Coronary artery (tissue), 2 donors: ENCODE measurements at regions not wholly inside any gene's neighbourhood (a gene's known extent, or its start where the extent isn't known, plus 50 kb on each side); places are given as distances from the start of the nearest gene placed in this dataset.

Experiments used
- DNase-seq: peaks from one replicate; pipeline ENCODE4 v3.0.0-alpha.2; 2017; ENCODE audit warnings: low spot score
- H3K27ac ChIP-seq, 2 donors: fragments of 200-600 bp; sonication (generic); one replicate each; pipeline ENCODE4 v1.5.1; 2016 to 2019
- H3K4me3 ChIP-seq: fragments of 200-600 bp; sonication (generic); 2 replicates; pipeline ENCODE4 v1.5.1; 2016; ENCODE audit warnings: mild to moderate bottlenecking, moderate library complexity
- TF ChIP-seq, protein P1 (sequence below): fragments of 200-600 bp; sonication (generic); IDR thresholded peaks from one replicate; pipeline ENCODE4 v1.5.1; 2019; ENCODE audit warnings: antibody characterized with exemption

DNA sequence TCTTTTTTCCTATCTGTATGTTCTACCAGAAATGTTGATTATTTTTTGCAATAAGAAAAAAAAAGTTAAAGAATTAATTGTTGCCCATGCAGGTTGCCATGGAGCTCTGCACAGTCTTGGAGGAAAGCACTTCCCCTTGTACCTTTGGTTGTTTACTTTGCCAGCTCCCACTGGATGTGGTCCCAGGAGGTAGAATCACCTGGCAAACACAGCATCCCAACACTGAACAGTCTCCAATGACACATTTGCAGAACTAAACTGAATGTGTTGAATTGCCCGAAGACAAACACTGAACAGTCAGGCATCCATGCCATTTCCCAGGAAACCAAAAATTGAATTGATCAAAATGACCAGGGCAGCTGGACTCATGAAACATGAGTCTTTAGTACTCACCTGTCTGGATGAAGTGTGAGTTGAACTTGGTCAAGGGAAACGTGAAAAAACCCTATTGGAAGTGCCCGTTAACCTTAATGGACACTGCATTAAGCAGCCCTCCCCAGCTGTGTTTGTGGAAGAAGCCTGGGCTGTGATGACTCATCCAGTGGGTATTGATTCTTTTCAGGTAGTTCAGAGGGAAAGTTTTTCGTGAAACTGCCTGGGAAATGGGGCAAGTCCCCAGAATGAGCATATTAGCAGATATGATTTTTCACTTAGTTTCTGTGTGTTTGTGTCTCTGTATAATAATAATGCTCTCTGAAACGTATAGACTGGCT lies 284.7 kb upstream of the STT3B start:
- no peak for DNase-seq
- TF ChIP-seq, protein P1, sequence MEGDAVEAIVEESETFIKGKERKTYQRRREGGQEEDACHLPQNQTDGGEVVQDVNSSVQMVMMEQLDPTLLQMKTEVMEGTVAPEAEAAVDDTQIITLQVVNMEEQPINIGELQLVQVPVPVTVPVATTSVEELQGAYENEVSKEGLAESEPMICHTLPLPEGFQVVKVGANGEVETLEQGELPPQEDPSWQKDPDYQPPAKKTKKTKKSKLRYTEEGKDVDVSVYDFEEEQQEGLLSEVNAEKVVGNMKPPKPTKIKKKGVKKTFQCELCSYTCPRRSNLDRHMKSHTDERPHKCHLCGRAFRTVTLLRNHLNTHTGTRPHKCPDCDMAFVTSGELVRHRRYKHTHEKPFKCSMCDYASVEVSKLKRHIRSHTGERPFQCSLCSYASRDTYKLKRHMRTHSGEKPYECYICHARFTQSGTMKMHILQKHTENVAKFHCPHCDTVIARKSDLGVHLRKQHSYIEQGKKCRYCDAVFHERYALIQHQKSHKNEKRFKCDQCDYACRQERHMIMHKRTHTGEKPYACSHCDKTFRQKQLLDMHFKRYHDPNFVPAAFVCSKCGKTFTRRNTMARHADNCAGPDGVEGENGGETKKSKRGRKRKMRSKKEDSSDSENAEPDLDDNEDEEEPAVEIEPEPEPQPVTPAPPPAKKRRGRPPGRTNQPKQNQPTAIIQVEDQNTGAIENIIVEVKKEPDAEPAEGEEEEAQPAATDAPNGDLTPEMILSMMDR: no peak
- H3K4me3 ChIP-seq: no peak overlapping the region
- H3K27ac ChIP-seq: no peak overlapping the region

DNA sequence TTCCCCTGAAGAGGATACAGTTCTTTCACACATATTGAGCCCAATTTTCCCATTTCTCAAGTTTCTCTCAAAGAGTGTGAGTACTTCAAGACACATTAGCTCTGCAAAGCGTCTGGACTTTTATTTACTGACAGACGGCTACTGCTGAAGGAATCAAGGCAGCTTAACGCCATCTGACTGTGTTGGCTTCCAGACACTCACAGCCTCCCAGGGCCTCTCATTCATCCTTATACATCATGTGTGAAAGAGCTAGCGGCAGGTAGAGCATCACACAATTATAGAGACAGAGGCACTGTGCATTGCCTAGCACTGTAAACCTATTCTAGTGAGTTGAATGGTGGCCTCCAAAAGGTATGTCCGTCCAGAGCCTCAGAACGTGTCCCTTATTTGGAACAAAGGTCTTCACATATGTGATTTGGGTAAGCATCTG lies 284.1 kb upstream of the STT3B start:
- Histone ChIP-seq H3K4me3 (no peak overlapping the region), H3K27ac (no peak overlapping the region)
- TF ChIP-seq, protein P1: no peak

DNA sequence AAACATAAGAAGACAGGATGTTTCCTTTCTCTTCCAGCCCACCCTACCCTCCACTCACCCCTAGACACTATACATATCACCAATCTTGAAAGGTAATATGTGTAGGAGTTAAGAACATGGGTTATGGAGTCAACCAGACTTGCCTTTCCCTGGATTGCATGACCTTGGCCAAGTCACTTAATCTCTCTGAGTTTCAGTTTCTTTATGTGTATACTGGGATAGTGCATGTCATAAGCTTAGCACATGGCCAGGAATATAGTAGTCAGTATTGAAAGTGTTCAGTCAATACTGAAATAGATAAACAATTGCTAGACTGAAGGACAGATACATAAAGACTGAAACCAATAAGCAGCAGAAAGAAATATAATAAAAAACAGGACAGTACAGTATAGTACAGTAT lies 283.2 kb upstream of the STT3B start:
- no peak for DNase-seq
- TF ChIP-seq, protein P1: no peak
- H3K27ac ChIP-seq: no peak overlapping the region
- no peak overlapping the region for H3K4me3 ChIP-seq

More for the DNA sequence above, 284.1 kb upstream of the STT3B start:
- DNase-seq: no peak

GRCh38 chr3:31250116-31250777 lies 282.5 kb upstream of the STT3B start:
- Histone ChIP-seq H3K27ac (no peak overlapping the region), H3K4me3 (no peak overlapping the region)
- DNase-seq: no peak
- TF ChIP-seq, protein P1: no peak

- TF ChIP-seq, protein P1: no peak
- no peak overlapping the region for H3K27ac ChIP-seq
- no peak for DNase-seq
These were observed 281.6 kb upstream of the STT3B start for GRCh38 chr3:31251083-31251482.

DNA sequence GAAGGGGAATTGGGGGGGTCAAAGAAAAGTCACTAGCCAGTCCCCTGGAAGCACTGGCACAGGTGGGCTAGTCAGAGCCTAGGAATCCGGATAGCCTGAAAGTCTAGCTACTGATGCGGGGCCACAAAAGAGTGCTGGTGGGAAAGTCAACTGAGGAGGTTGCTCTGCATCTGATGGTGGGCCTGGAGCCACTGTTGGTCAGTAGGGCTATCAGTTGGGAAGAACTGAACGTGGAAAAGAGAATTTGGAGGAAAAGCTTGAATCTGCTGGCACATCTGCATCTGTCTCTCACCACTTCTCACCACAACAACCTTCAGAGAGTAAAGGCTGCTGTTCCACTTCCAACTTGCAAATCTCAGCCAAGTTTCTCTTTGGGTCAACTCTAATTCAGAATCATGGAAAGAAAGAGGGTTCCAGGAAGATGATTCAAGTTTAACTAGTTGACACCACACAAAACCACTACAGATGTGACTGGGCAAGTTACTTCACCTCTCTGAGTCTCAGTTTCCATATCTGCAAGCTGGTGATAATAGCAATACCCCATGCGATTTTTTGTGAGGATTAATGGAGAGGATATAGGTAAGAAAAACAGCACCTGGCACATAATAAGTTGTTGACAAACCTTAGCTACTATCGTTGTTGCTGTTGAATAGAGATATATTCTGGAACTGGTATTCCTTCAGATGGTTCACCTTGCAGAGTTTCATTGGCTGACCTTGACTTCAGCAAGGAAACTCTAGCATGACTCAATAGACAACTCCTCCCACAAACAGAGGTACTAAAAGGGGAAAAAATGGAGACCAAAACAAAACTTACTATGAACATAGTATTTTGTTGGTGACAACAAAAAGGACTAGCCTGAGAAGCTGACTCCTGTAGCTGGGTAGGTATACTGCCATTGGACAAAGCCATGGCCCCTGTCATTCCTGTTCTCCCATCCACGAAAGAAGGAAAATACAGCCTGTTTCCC lies 280.2 kb upstream of the STT3B start:
- H3K4me3 ChIP-seq: no peak overlapping the region
- DNase-seq: no peak
- H3K27ac ChIP-seq: no peak overlapping the region
- TF ChIP-seq, protein P1: no peak

More at GRCh38 chr3:31251083-31251482, 281.6 kb upstream of the STT3B start:
- no peak overlapping the region for H3K4me3 ChIP-seq
